GM12878 (cell line): ENCODE measurements at regions not wholly inside any gene's neighbourhood (a gene's known extent, or its start where the extent isn't known, plus 50 kb on each side); places are given as distances from the start of the nearest gene placed in this dataset.

Experiments used
- ATAC-seq: fragments of 200-7000 bp; cut with Tn5 transposase; 3 replicates; pipeline ENCODE4 v1.9.1; 2020; ENCODE audit warnings: mild to moderate bottlenecking, moderate library complexity
- BruUV-seq: library from RNA; stranded (reverse); fragments of 400-500 nt; replicated peaks from 2 replicates; lab custom pipeline; 2021; lab: Mats Ljungman, UMichigan
- CTCF ChIA-PET: fragments of 300-600 bp; sonication (Branson Sonifier 250); formaldehyde crosslinking; extraction: SDS; loops from one replicate; lab custom pipeline; 2021; ENCODE audit warnings: inconsistent platforms; lab: Yijun Ruan, JAX
- POLR2A ChIA-PET: fragments of 350-600 bp; formaldehyde crosslinking; extraction: SDS; loops from one replicate; lab custom pipeline; 2021; ENCODE audit warnings: inconsistent platforms; lab: Charles Lee
- RAD21 ChIA-PET: fragments of 300-600 bp; sonication (Branson Sonifier 250); formaldehyde crosslinking; loops from one replicate; lab custom pipeline; 2023; ENCODE audit warnings: antibody characterized with exemption; ENCODE audit not compliant: unreplicated experiment; lab: Charles Lee
- SMC1A ChIA-PET: fragments of 300-600 bp; sonication (Branson Sonifier 250); formaldehyde crosslinking; loops from one replicate; lab custom pipeline; 2023; ENCODE audit not compliant: unreplicated experiment, uncharacterized antibody; lab: Charles Lee
- DNase-seq: peaks from one replicate; pipeline ENCODE4 v3.0.0-alpha.2; 2011; ENCODE audit warnings: low read depth, low spot score
- FAIRE-seq: peaks from 3 replicates; lab custom pipeline; 2011; peaks lifted over from hg19 to GRCh38; lab: Jason Lieb, UNC
- H2AFZ ChIP-seq: 2 replicates; pipeline ENCODE4 v1.6.0; 2011; ENCODE audit warnings: low read depth, low read length, control low read depth; ENCODE audit not compliant: control insufficient read depth
- H3K27ac ChIP-seq: 2 replicates; pipeline ENCODE4 v1.5.1; 2011; ENCODE audit warnings: control low read depth; ENCODE audit not compliant: control insufficient read depth, insufficient read depth
- H3K27me3 ChIP-seq, 2 experiments: replicated peaks in 1 of 2; 2 replicates each; pipeline versions ENCODE4 v1.6.0 to v1.6.1; 2011; ENCODE audit warnings: low read length in 1 of 2; ENCODE audit not compliant: control insufficient read depth in 2 of 2, insufficient read depth in 2 of 2
- H3K36me3 ChIP-seq, 2 experiments: 2 replicates each; pipeline ENCODE4 v1.5.1; 2011; ENCODE audit warnings: low read length in 1 of 2; ENCODE audit not compliant: control insufficient read depth in 2 of 2, insufficient read depth in 2 of 2
- H3K4me1 ChIP-seq: 2 replicates; pipeline ENCODE4 v1.6.1; 2011; ENCODE audit warnings: mild to moderate bottlenecking, low read length, moderate library complexity, mixed read lengths; ENCODE audit not compliant: control insufficient read depth, insufficient read depth
- H3K4me2 ChIP-seq: 2 replicates; pipeline ENCODE4 v1.6.0; 2011; ENCODE audit warnings: control low read depth; ENCODE audit not compliant: control insufficient read depth, insufficient read depth
- H3K4me3 ChIP-seq: fragments of 200-600 bp; sonication (generic); 2 replicates; pipeline ENCODE4 v1.5.1; 2016
- H3K79me2 ChIP-seq: 2 replicates; pipeline ENCODE4 v1.6.0; 2011; ENCODE audit warnings: low read length; ENCODE audit not compliant: control insufficient read depth, insufficient read depth
- H3K9ac ChIP-seq: 2 replicates; pipeline ENCODE4 v1.8.0; 2011; ENCODE audit warnings: low read length, control low read depth, mixed read lengths; ENCODE audit not compliant: control insufficient read depth, insufficient read depth
- H3K9me3 ChIP-seq: replicated peaks from 3 replicates; pipeline ENCODE4 v1.5.1; 2011; ENCODE audit warnings: mild to moderate bottlenecking, low read length; ENCODE audit not compliant: control insufficient read depth, insufficient read depth
- H4K20me1 ChIP-seq: 2 replicates; pipeline ENCODE4 v1.6.0; 2011; ENCODE audit not compliant: control insufficient read depth, insufficient read depth
- BHLHE40 ChIP-seq, 2 experiments: fragments of 450-650 bp in 1 of 2; IDR thresholded peaks; 2 replicates each; pipeline ENCODE4 v1.6.1; 2011 to 2017; ENCODE audit warnings: low read depth in 2 of 2, borderline replicate concordance in 1 of 2, improper control_type of control experiment in 1 of 2, low read length in 1 of 2, mild to moderate bottlenecking in 1 of 2
- FOS ChIP-seq: IDR thresholded peaks from 3 replicates; pipeline ENCODE4 v1.6.1; 2011; ENCODE audit warnings: borderline replicate concordance; ENCODE audit not compliant: insufficient read length; ENCODE audit errors: extremely low read depth
- NR2C2 ChIP-seq: IDR thresholded peaks from 2 replicates; pipeline ENCODE4 v1.6.1; 2011; ENCODE audit warnings: borderline replicate concordance, low read depth; ENCODE audit not compliant: control insufficient read depth, insufficient read length
- POLR2A ChIP-seq: IDR thresholded peaks from 2 replicates; pipeline ENCODE4 v1.6.1; 2011; ENCODE audit warnings: low read depth, mild to moderate bottlenecking, low read length
- POLR2AphosphoS2 ChIP-seq: IDR thresholded peaks from 2 replicates; pipeline ENCODE4 v1.6.1; 2011; ENCODE audit warnings: low read depth, mild to moderate bottlenecking, low read length, improper control_type of control experiment, moderate library complexity
- SREBF2 ChIP-seq: IDR thresholded peaks from 2 replicates; pipeline ENCODE4 v1.6.1; 2012; ENCODE audit warnings: mild to moderate bottlenecking, low read length
- SUZ12 ChIP-seq: fragments of 200-600 bp; sonication (generic); IDR thresholded peaks from one replicate; pipeline ENCODE4 v1.6.1; 2018; ENCODE audit warnings: antibody characterized with exemption, mild to moderate bottlenecking; ENCODE audit not compliant: unreplicated experiment
- YBX1 ChIP-seq: fragments of 450-650 bp; IDR thresholded peaks from 2 replicates; pipeline ENCODE4 v1.6.1; 2016; ENCODE audit warnings: antibody characterized with exemption
- WGBS: methylation state at CpG from one replicate; pipeline ENCODE4 v1.1.6; 2016; ENCODE audit warnings: low lambda C conversion rate; ENCODE audit not compliant: insufficient replicate concordance, insufficient coverage; ENCODE audit errors: missing lambda C conversion rate; 5-methylcytosine and 5-hydroxymethylcytosine counted together
- in situ Hi-C: fragments of 300-500 bp; cut with MboI; formaldehyde crosslinking; loops from 9 replicates; pipeline ENCODE4 v1.14.3; 2018; ENCODE audit warnings: mixed read lengths
- intact Hi-C: fragments of 100-400 bp; cut with micrococcal nuclease; formaldehyde crosslinking; loops from one replicate; pipeline ENCODE4 v1.14.2; 2022; ENCODE audit not compliant: unreplicated experiment

DNA sequence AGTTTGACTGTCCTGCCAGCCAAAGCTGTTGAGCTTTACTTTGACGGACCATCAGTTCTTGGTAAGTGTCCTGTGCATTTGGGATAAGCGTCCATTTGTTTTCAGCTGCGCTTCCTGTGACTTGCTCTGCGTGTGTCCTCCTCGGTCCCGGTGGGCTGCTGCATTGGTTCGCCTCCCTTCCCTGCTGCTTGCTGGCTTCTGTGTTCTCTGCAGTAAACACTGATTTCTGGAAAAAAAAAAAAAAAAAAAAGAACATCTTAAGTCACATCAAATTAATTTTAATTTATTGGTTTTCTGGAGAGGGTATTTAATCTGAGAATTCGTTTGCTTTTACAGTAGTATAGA, 264.1 kb downstream of the SEC23A start:
- ChIA-PET CTCF (no interaction called here), SMC1A (interaction anchor here (0.7 kb wide), 1 partner anchor 15 kb away, joined by 3 read pairs; no protein-coding TSS in a partner anchor), RAD21 (no interaction called here), POLR2A (no interaction called here)
- no peak overlapping the region for H3K4me3 ChIP-seq
- WGBS: 39% methylated on average over 8 of the region's 8 CpGs
- intact Hi-C loops (no loop called here), in situ Hi-C loops (no loop called here)
- no peaks in the 10 kb centered on the region for H3K4me1 ChIP-seq
- TF ChIP-seq SREBF2 (no peak), BHLHE40 (IDR thresholded peaks at IDR 0.05; ENCODE audit: borderline replicate concordance in 1 of 2, low read depth in 2 of 2, low read length in 1 of 2) (no peak), FOS (no peak), YBX1 (no peak), POLR2AphosphoS2 (no peak), POLR2A (no peak), SUZ12 (no peak), NR2C2 (no peak)
- H3K9ac ChIP-seq: no peak overlapping the region
- no peak for ATAC-seq
- no peaks in the 10 kb centered on the region for H3K79me2 ChIP-seq
- no peak overlapping the region for H2AFZ ChIP-seq
- FAIRE-seq: no peak
- H3K27ac ChIP-seq: no peak overlapping the region
- H3K36me3 ChIP-seq: no peaks in the 10 kb centered on the region
- H3K9me3 ChIP-seq: no peaks in the 10 kb centered on the region
- H3K27me3 ChIP-seq: no peaks in the 10 kb centered on the region
- H4K20me1 ChIP-seq: no peaks in the 10 kb centered on the region
- no peak for DNase-seq
- no TSS peak for BruUV-seq
- H3K4me2 ChIP-seq: no peak overlapping the region
